ENCODE measurements at regions not wholly inside any gene's neighbourhood (a gene's known extent, or its start where the extent isn't known, plus 50 kb on each side); places are given as distances from the start of the nearest gene placed in this dataset.
"Not testable (repeated sequence)": the region's sequence is repeated elsewhere in the genome, so short reads cannot be mapped to it uniquely, and the experiment has no call there.

- FAIRE-seq (no peak), DNase-seq (ENCODE audit: extremely low spot score, insufficient read length, low read depth) (no peak)
Measured at GRCh38 chr2:16066261-16067036, 126.1 kb downstream of the MYCN start.

- not testable (repeated sequence) for FAIRE-seq; DNase-seq (ENCODE audit: extremely low spot score, insufficient read length, low read depth)
Measured at GRCh38 chr2:16065272-16066069, 125.1 kb downstream of the MYCN start.

GRCh38 chr2:16064745-16065144, 124.4 kb downstream of the MYCN start:
- FAIRE-seq: no peak
- DNase-seq (ENCODE audit: extremely low spot score, insufficient read length, low read depth): no peak

- FAIRE-seq (no peak), DNase-seq (ENCODE audit: extremely low spot score, insufficient read length, low read depth) (no peak)
Measured at GRCh38 chr2:16063955-16064633, 123.7 kb downstream of the MYCN start.

- DNase-seq (ENCODE audit: extremely low spot score, insufficient read length, low read depth): no peak
- no peak for FAIRE-seq
Measured at GRCh38 chr2:16063251-16063850, 123.0 kb downstream of the MYCN start.

- FAIRE-seq (no peak), DNase-seq (ENCODE audit: extremely low spot score, insufficient read length, low read depth) (no peak)
Measured at GRCh38 chr2:16062471-16063250, 122.3 kb downstream of the MYCN start.

GRCh38 chr2:16061441-16062217, 121.3 kb downstream of the MYCN start:
- FAIRE-seq: no peak
- no peak for DNase-seq (ENCODE audit: extremely low spot score, insufficient read length, low read depth)

GRCh38 chr2:16060936-16061338, 120.6 kb downstream of the MYCN start:
- FAIRE-seq (no peak), DNase-seq (ENCODE audit: extremely low spot score, insufficient read length, low read depth) (no peak)

GRCh38 chr2:16060125-16060935, 120.0 kb downstream of the MYCN start:
- DNase-seq (ENCODE audit: extremely low spot score, insufficient read length, low read depth): no peak
- no peak for FAIRE-seq

- no peak for DNase-seq (ENCODE audit: extremely low spot score, insufficient read length, low read depth)
- FAIRE-seq: no peak
Measured at GRCh38 chr2:16059393-16060016, 119.2 kb downstream of the MYCN start.

- DNase-seq (ENCODE audit: extremely low spot score, insufficient read length, low read depth): no peak
- FAIRE-seq: no peak
Measured at GRCh38 chr2:16058747-16059358, 118.5 kb downstream of the MYCN start.

- no peak for FAIRE-seq
- DNase-seq (ENCODE audit: extremely low spot score, insufficient read length, low read depth): no peak
Measured at GRCh38 chr2:16058256-16058655, 117.9 kb downstream of the MYCN start.

- no peak for FAIRE-seq
- no peak for DNase-seq (ENCODE audit: extremely low spot score, insufficient read length, low read depth)
Measured at GRCh38 chr2:16057661-16058060, 117.3 kb downstream of the MYCN start.

- DNase-seq (ENCODE audit: extremely low spot score, insufficient read length, low read depth) (no peak), FAIRE-seq (peak; percentile 54)
Measured at GRCh38 chr2:16055848-16056580, 115.7 kb downstream of the MYCN start.

GRCh38 chr2:16053437-16054257, 113.3 kb downstream of the MYCN start:
- no peak for DNase-seq (ENCODE audit: extremely low spot score, insufficient read length, low read depth)
- no peak for FAIRE-seq

GRCh38 chr2:16052571-16053052, 112.3 kb downstream of the MYCN start:
- FAIRE-seq; DNase-seq (ENCODE audit: extremely low spot score, insufficient read length, low read depth): not testable (repeated sequence)

Data from GM18507 (cell line).